Breast epithelium (tissue), 3 donors: ENCODE measurements at regions not wholly inside any gene's neighbourhood (a gene's known extent, or its start where the extent isn't known, plus 50 kb on each side); places are given as distances from the start of the nearest gene placed in this dataset.

Source experiments
- CTCF ChIP-seq, 3 donors: fragments of 450-650 bp; IDR thresholded peaks; one replicate each; pipeline ENCODE4 v1.5.1; 2016 to 2017; ENCODE audit warnings: antibody characterized with exemption in 3 of 3, mild to moderate bottlenecking in 3 of 3, moderate library complexity in 3 of 3
- POLR2A ChIP-seq: fragments of 450-650 bp; IDR thresholded peaks from one replicate; pipeline ENCODE4 v1.6.1; 2016; ENCODE audit warnings: antibody characterized with exemption, mild to moderate bottlenecking, moderate library complexity
- POLR2AphosphoS5 ChIP-seq, 3 donors: sonication (generic); formaldehyde crosslinking; IDR thresholded peaks; one replicate each; pipeline ENCODE4 v1.6.1; 2017; ENCODE audit warnings: antibody characterized with exemption in 3 of 3

DNA sequence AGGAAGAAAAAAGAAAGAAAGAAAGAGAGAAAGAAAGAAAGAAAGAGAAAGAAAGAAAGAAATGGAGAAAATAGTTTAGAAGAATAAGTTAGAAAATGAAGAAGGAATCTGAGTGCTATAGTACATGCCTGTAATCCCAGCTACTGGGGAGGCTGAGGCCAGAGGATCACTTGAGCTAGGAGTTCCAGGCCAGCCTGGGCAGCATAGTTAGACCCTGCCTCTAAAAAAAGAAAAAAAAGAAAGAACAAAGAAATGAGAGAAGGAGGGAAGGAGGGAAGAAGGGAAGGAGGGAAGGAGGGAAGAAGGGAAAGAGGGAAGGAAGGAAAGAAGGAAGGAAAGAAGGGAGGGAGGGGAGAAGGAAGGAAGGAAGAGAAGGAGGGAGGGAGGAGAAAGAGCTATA lies 1339.8 kb downstream of the OLFM4 start:
- TF ChIP-seq CTCF (IDR thresholded peaks at IDR 0.05) (no peak), POLR2A (no peak), POLR2AphosphoS5 (IDR thresholded peaks at IDR 0.05) (no peak)
